ENCODE measurements at regions not wholly inside any gene's neighbourhood (a gene's known extent, or its start where the extent isn't known, plus 50 kb on each side); places are given as distances from the start of the nearest gene placed in this dataset.

GRCh38 chr3:153348457-153349107 lies 186.6 kb downstream of the RAP2B start:
- TF ChIP-seq CTCF (IDR thresholded peaks at IDR 0.05) (no peak), POLR2A (IDR thresholded peaks at IDR 0.05) (no peak)
